Stimulated activated CD4-positive, alpha-beta T cell treated with anti-CD3 and anti-CD28 coated beads, Interleukin-1b, Interleukin-23, amount 100 ng/mL, for 24 hours (primary cell): ENCODE measurements at regions not wholly inside any gene's neighbourhood (a gene's known extent, or its start where the extent isn't known, plus 50 kb on each side); places are given as distances from the start of the nearest gene placed in this dataset.
"Not testable (repeated sequence)": the region's sequence is repeated elsewhere in the genome, so short reads cannot be mapped to it uniquely, and the experiment has no call there.

ENCODE experiments used
- DNase-seq, 4 experiments: peaks; one replicate each; pipeline ENCODE4 v3.0.0-alpha.2; 2020; ENCODE audit warnings: low read depth in 4 of 4, low spot score in 1 of 4

DNA sequence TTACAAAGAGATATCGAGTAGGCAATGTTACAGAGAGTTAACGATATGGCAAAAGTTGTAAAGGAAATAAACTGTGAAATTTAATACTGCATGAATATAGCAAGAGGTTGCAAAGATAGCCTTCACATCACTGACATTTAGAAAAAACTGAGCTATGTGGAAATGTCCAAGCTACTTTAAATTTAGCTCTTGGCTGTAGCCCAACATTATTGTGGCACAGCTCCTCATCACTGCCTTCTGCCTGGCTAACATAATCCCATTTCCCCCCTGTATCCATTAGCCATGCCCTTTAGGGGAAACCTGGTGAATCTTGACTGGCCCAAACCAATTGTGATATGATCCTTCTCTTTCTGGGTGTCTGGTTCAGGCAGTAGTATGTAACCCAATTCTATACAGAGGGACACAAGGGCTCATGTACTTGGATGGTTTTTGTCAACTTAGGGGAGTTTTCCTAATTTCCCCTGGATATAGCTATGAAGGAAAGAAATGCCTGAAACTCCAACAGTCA lies 115.4 kb downstream of the PFDN4 start:
- DNase-seq: no peak

DNA sequence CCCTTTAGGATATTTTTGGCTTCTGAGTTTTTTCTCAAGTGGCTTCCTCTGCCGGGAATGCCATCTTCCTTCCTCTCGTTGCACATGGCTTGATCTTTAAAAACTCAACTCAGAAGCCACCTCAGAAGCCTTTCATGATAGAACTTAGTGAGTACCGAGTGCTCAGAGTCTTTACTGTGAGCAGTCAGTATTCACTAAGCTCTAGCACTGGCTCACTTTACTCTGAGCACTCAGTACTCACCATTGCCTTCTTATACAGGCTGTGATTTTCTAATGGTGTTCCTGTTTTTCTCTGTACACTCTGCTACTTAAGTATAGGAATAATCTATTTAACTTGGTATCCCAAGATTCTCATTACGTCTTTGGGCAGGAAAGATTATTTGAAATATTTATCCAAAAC lies 116.2 kb downstream of the PFDN4 start:
- DNase-seq: no peak

DNA sequence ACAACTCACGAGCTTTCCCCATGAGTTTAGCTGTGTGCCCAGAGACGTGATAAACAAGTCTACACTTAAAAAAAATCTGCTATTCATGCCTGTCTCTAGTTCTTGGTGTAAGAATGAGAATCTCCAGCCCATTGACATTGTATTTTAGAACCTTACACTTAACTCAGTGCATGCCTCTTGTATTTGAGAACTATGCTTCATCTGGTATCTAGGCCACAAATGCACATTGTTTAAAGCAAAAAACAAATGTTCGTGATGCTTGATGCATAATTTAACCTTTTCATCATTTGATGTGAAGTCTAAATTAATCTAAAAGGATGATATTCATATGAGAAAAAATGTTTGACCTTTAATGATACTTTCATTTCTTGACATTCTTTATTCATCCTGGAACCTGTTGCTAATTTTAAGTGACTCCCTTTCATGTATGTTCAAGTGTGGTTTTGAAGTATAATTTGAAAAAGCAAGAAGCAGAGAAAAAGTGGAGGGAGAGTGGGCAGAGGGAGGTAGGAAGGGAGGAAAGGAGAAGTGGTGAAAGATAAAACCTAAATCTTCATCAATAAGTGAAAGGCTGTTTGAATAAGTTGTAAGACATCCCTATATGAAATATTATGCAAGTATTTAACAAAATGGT lies 116.9 kb downstream of the PFDN4 start:
- DNase-seq: no peak

DNA sequence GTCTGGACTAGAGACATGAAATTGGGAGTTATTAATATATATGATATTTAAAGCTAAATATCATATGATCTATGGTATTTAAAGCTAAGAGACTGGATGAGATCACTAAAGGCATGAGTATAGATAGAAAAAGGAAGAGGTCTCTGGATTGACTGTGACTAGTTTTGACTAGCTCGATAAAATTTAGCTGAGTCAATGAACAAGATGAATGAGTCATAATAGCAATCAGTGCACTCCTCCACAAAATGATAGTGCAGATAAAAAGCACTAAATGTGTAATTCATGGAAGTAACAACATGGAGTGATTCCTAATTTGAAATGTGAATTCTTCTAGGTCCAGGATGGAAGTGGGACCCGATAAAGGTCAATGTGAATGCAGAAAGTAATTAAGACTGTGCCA lies 127.4 kb downstream of the PFDN4 start:
- DNase-seq: no peak

DNA sequence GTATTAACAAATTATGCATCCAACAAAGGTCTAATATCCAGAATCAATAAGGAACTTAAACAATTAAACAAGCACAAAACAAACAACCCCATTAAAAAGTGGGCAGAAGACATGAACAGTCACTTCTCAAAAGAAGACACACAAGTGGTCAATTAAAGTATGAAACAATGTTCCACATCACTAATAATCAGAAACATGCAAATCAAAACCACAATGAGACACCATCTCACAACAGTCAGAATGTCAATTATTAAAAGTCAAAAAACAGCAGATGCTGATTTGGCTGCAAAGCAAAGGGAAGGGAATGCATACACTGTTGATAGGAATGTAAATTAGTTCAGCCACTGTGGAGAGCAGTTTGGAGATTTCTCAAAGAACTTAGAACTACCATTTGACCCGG lies 129.3 kb downstream of the PFDN4 start:
- no peak for DNase-seq

DNA sequence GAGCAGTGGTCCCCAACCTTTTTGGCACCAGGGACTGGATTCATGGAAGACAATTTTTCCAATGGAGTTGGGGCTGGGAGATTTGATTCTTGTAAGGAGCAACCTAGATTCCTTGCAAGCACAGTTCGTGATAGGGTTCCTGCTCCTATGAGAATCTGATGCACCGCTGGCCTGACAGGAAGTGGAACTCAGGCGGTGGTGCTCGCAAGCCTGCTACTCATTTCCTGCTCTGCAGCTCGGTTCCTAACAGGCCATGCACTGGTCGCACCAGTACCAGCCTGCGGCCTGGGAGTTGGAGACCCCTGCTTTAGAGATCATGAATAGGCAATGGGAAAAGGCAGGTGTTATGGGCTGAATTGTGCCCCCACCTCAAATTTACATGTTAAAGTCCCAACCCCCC lies 131.2 kb downstream of the PFDN4 start:
- no peak for DNase-seq

DNA sequence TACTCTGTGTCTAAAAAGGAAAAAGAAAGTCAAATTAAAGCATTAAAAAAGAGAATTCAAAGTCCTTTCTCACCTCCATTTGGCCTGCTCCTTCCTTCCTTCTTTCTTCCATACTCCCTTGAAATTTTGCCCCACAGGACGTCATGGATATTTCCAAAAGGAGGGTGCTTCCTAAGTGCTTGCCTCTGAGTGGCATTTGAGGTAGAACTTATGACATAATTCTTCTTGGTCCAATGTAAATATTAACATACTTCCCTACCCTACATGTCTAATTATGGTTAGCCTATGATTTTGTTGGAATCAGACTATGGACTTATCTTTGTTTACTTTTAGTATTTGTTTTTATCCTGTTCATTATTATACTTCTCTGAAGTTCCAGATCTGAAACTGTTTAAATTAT lies 132.3 kb downstream of the PFDN4 start:
- DNase-seq: no peak

DNA sequence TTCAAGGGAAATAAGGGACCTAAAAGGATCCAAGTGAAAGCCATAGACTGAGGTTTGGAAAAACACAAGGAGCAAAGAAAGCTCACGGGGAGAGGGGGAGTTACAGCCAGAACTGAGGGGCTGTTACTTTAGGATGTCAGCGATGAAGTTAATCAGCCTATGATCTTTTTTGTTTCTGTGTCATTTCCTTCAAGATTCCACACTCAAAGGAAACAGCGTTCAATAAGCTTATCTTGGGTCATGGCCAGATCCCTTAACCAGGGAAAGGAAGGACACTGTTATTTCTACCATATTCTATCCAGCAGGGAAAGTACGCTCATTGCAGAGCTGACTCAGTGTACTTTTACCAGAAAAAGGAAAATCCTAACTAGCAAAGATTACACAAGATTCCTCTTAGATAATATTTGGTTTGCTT lies 132.8 kb downstream of the PFDN4 start:
- no peak for DNase-seq

DNA sequence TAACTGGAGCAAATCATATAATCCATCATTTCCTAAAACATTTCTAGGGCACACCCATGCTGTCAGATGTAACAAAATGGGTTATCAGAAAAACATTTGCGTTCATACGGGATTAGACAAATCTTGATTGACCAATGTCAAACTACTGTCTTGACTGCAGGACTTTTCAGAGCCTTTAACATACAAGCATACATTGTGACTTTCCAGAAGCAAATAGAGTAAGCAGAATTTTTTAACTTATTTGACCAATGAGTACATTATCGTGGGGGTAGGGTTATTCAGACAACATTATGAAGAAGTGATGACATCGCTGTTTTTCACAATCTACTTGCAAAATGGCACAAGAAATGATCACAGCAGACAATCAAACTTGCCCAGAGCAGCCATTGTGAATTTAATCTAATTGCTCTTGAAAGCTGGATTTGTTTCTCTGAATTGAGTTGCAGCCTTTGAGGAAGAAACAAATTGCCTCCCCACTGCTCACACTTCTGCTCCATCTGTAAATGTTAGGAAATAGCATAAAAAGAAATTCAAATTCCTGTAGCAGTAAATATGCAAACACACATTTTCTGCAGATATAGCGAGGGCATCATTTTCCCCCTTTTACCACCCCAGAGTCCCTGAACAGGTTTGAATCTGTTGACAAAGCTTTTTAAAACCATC lies 133.0 kb upstream of the DOK5 start:
- DNase-seq: no peak

DNA sequence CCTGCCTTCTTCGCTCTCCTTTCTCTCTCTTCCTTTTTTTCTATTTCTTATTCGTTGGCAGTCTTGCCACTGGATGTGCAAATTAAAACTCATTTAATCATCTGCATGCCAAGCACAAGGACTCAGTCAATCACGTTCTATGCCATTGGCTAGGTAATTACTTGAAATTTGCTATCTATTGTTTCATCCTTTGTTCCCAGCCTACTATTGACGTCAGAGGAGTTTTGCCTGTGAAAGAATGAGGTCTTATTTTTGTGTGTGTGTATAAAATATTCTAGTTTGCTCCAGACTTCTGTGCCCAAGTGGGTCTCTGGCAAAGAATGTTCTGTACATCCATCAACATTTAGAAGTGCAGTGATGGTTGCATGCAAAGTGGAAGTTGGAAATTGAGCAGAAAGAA lies 132.3 kb upstream of the DOK5 start:
- no peak for DNase-seq

DNA sequence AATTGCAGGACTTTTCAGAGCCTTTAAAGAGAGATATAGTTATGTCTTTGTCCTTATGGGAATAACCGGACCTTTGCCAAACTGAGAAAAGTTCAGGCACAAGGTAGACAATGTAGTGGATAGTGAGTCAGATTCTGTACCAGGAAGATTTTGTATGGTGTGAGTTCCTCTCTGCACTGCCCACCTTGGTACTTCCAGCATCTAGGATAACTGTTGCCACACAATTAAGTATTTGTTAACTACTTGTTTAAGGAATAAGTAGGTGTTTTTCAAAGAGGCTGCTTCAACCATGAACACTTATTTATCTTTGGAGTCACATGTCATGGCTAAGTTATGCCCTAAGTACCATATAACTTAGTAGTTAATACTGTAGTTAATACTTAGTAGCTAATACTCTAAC lies 131.8 kb upstream of the DOK5 start:
- no peak for DNase-seq

DNA sequence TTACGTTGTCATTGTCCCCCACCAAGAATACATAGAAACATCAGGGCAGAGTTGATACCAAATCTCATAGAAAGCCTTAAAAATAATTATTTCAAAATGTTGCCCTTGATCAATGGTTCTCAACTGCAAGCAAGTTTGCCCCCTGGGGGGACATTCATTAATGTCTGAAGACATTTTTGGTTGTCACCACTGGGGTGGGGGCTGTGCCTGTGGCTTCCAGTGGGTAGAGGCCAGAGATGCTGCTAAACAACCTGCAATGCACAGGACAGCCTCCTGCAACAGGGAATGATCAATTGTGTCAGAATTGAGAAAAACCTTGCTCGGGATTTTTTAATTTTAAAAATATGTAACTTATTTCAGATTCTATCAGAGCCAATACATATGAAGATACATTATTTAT lies 130.6 kb upstream of the DOK5 start:
- no peak for DNase-seq

DNA sequence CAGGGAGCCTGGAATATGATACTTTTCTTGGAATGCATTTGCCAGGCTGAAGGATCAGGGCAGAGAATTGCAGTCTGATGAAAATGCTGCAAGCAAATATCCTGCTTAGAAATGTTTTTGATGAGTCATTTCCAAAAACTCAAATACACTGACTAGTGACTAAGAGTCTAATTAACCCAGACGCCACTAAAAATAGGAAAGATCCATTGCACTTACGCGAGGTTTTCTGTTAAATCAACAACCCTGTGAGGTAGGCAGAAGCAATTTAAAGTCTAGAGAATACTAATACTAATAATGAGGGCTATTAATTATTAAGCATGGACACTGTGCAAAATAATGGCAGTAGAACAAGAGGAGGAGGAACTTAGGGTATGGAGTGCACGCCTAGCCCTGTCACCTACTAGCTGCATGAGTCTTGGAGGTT lies 130.1 kb upstream of the DOK5 start:
- DNase-seq: no peak

DNA sequence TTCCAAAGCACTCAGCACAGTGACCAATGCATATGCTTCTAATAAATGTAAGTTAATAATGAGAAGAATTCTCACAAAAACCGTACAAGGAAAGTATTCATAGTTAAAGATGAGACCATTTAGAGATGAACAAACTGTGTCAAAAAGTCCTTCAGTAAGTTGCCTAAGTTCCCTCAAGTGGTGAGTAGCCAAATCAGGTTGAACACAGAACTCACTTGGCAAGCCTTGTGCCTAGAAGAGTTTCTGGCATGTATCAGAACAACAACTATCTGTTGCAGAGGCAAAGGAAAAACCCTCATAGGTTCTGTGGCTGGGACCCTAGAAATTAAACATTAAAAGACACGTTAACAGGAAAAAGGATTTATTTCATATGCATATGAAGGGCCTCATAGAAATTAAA lies 129.6 kb upstream of the DOK5 start:
- DNase-seq: no peak

DNA sequence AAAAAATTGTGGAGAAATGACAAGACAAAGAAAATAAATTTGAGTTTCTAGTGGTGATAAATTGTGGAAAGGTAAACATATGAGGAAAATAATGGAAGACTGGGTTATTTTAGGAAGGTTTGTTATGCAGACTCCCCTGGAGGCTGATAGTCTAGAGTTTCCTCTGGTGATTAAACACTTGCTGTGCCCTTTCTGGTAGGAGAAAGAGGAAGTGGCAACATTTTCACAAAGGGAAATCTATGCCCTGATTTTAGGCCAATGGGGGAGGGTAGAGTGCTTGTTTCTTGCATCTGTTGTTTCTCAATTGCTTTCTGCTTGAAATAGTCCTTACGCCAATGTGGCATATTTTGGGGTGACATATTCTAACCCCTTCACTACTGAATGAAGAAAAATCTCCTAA lies 129.1 kb upstream of the DOK5 start:
- DNase-seq: no peak

DNA sequence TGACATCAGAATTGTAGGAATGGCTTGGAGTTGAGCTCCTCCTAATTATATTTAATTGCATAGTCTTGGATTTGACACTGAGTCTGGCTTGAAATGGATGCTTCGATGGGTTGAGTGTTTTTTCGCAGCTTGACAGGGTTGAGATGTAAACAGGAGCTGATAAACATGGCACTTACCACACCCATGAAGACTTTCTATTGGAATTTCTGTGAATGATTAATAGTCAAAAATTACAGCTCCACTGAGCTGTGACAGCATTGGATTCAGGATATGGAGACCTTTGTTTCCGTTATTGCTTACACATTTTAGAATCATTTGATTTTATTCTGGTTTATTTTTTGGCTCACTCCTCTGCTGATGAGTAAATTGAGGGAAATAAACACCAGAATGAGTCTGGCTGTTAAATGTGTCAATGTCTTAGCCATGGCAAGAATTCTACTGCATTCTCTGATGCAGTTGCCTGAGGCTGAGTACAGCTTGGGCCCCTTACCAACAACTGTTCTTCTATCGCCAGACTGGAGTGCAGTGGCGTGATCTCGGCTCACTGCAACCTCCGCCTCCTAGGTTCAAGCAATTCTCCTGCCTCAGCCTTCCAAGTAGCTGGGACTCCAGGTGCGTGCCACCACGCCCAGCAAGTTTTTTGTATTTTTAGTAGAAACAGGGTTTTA lies 128.1 kb upstream of the DOK5 start:
- no peak for DNase-seq

DNA sequence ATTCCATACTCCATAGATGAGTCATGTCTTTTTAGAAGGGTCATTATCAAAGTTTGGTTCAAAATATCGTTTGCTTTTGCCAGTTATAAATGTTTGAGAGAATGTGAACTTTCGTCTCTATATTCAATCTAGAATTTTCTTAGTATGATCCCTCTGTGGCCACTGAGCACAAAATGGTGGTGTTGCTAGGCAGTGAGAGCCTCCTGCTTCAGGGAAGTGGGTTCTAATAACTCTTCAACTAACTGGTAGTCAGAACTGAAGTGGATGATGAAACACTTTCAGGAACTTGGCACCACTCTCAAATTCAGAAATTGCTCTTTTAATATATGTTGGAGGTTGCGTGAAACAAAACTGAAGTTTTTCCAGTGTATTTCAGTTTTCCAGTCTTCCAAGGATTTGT lies 125.0 kb upstream of the DOK5 start:
- no peak for DNase-seq

DNA sequence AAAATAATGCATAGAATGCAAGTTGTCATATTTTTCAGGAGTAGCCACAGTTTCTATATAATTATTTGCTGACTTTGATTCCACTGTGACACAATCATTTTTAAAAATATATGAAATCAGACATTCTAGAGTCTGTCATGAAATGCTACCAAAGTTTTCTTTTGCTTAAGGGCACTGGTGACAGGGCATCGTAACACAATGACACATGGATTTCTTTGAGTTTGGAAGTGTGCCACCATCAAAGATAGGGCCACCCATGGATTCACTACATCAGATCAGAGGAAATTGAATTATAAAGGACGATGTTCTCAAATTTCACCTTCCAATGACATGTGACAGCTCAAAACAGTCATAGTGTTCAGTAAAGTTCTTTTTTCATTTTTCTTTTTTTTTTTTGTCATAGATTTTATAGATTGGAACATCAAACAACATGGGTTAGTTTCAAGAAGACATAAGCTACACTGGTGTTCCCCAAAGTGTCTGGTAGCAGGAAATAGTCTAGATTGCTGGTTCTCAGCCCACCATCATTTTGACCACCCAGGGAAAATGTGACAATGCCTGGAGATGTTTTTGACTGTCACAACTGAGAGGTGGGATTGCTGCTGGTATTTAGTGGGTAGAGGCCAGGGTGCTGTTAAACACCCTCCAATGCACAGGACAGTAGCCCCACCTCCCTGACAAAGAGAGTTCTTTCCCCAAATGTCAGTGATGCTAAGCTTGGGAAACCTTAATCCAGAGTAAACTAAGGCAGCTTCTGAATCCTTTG lies 123.8 kb upstream of the DOK5 start:
- no peak for DNase-seq

DNA sequence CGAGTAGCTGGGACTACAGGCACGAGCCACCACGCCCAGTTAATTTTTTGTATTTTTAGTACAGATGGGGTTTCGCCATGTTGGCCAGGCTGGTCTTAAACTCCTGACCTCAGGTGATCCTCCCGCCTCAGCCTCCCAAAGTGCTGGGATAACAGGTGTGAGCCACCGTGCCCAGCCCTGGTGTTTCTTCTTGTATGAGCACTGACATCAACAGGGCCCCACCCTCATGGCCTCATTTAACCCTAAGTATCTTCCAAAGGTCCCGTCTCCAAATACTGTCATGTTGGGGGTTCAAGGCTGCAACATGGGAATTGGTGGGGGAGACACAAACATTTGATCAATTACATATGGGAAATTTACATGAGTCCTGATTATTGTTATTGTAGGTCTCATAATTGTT lies 122.9 kb upstream of the DOK5 start:
- not testable (repeated sequence) for DNase-seq

DNA sequence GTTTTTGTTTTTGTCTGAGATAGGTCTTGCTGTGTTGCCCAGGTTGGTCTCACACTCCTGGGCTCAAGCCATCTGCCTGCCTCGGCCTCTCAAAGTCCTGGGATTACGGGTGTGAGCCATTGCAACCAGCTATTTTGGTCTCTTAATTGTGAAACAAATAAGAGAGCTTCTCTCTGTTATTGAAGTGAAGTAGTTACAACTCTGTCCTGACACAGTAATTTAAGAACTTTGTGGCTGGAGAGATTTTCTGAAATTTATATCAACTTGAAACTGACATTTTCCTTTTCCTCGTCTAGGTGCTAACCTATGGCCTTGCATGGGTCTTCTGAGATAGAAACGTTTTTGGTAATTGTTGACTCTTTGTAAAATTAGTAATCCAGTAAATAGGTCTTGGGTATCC lies 122.1 kb upstream of the DOK5 start:
- no peak for DNase-seq

DNA sequence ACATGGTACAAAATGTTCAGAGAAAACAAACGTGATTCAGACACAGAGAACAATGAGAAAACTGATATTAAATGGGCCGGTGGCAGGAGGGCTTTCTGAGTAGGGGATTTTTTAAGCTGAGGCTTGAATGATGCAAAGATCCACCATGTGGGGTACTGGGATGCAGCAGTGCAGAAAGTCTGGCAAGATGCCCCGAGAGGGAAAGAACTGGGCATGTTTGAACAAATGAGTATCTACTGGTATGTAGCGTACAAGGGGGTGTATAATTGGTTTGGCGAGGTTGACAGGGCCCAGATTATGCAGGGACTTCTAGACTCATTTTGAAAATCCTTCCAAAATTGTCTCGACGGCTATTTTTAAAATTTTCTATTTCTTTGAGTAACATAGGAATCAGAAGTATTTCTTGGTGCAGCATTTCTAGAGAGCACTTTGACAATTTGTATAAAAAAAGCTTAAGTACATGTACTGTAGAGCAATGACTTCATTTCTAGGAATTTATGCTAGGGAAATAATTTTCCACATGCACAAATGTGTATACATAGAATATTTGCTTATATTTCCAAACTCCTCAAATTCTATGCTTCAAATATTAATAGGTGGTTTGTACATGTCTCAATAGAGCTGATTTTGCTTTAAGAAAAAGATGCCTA lies 119.6 kb upstream of the DOK5 start:
- DNase-seq: no peak
